Ishikawa (cell line): ENCODE measurements at regions not wholly inside any gene's neighbourhood (a gene's known extent, or its start where the extent isn't known, plus 50 kb on each side); places are given as distances from the start of the nearest gene placed in this dataset.
A peak's percentile ranks its signal among the peaks of the same experiment; 100 is the strongest.

Source experiments
- CEBPB ChIP-seq: IDR thresholded peaks from 2 replicates; pipeline ENCODE4 v1.6.1; 2012
- CREB1 ChIP-seq: IDR thresholded peaks from 2 replicates; pipeline ENCODE4 v1.6.1; 2012; ENCODE audit warnings: low read depth
- EGR1 ChIP-seq: IDR thresholded peaks from 2 replicates; pipeline ENCODE4 v1.6.1; 2012
- EP300 ChIP-seq: IDR thresholded peaks from 2 replicates; pipeline ENCODE4 v1.6.1; 2012; ENCODE audit warnings: borderline replicate concordance
- FOXM1 ChIP-seq: IDR thresholded peaks from 2 replicates; pipeline ENCODE4 v1.6.1; 2012; ENCODE audit warnings: low read depth, borderline replicate concordance
- MAX ChIP-seq: IDR thresholded peaks from 2 replicates; pipeline ENCODE4 v1.6.1; 2012
- NFIC ChIP-seq: IDR thresholded peaks from 2 replicates; pipeline ENCODE4 v1.6.1; 2012
- RAD21 ChIP-seq: IDR thresholded peaks from 2 replicates; pipeline ENCODE4 v1.6.1; 2012; ENCODE audit warnings: low read depth
- REST ChIP-seq: IDR thresholded peaks from 2 replicates; pipeline ENCODE4 v1.6.1; 2012; ENCODE audit warnings: low read depth, mild to moderate bottlenecking
- TAF1 ChIP-seq: IDR thresholded peaks from 2 replicates; pipeline ENCODE4 v1.6.1; 2012; ENCODE audit warnings: low read depth, mild to moderate bottlenecking
- TCF12 ChIP-seq: IDR thresholded peaks from 2 replicates; pipeline ENCODE4 v1.6.1; 2012; ENCODE audit warnings: low read depth
- TEAD4 ChIP-seq: IDR thresholded peaks from 2 replicates; pipeline ENCODE4 v1.6.1; 2012
- YY1 ChIP-seq: IDR thresholded peaks from 2 replicates; pipeline ENCODE4 v1.6.1; 2012; ENCODE audit warnings: low read depth
- ZBTB7A ChIP-seq: IDR thresholded peaks from 2 replicates; pipeline ENCODE4 v1.6.1; 2012; ENCODE audit warnings: low read depth
- TF ChIP-seq, protein P1 (sequence below): IDR thresholded peaks from 2 replicates; pipeline ENCODE4 v1.6.1; 2012

GRCh38 chr2:234373481-234374149 lies 123.3 kb downstream of the ARL4C start:
- TF ChIP-seq TCF12 (no peak), RAD21 (no peak), YY1 (no peak)

DNA sequence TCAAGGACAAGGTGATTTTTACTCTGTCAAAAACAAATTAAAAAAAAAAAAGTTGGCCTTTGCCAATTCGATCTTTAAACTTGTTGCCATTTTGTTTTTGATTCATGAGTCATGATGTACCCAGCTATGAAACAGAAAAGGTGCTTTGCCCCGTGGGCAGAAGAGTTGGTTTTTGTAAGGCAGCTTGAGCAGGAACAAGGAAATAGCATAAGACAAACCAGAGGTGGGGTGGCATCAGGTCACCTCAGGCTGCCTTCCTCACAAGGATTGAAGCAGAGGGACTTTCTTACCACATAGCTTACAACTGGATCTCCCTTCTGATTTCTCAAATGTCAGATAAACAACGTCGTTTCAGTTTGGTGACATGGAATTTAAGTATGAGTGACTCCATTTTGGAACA lies 123.8 kb downstream of the ARL4C start:
- TF ChIP-seq ZBTB7A = no peak
- no peak for TF ChIP-seq TEAD4
- no peak for TF ChIP-seq YY1
- no peak for TF ChIP-seq REST

DNA sequence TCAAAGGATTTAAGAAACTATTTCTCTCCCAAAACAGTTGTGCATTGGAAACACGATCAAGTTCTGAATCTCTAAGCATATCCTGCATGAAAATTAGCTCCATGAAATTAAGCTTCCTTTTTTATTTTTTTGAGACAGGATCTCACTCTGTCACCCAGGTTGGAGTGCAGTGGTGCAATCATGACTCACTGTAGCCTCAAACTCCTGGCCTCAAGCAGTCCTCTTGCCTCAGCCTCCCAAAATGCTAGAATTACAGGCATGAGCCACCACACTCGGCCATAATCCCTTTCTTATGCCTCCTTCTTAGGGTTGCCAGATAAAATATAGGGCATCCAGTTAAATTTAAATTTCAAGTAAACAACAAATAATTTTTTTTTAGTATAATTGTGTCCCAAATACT lies 124.4 kb downstream of the ARL4C start:
- TF ChIP-seq REST (no peak), TCF12 (no peak), RAD21 (no peak), MAX (no peak), YY1 (no peak), EGR1 (no peak), EP300 (no peak), TEAD4 (no peak), FOXM1 (no peak), NFIC (no peak), ZBTB7A (no peak), CEBPB (no peak), CREB1 (no peak)
- TF ChIP-seq, protein P1, sequence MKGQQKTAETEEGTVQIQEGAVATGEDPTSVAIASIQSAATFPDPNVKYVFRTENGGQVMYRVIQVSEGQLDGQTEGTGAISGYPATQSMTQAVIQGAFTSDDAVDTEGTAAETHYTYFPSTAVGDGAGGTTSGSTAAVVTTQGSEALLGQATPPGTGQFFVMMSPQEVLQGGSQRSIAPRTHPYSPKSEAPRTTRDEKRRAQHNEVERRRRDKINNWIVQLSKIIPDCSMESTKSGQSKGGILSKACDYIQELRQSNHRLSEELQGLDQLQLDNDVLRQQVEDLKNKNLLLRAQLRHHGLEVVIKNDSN = no peak

DNA sequence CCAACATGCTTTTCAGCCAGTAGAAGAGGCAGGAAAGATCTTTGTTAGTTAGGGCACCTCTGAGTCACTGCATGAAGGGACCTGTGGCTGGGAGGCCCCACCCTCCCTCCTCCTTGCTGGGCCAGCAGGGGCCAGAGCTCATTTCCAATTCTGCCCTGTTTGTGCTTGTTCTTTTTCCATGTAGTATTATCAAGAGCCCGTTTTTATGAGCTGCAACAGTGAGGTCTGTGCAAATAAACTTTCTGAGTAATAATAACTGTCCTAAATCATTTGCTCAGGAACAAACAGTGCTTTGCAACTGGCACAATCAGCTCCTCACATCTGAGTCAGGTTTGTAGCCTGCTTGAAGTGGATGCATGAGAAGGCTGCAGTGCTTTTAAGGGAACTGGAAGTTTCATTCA lies 128.0 kb downstream of the ARL4C start:
- no peak for TF ChIP-seq EP300
- no peak for TF ChIP-seq NFIC
- TF ChIP-seq CEBPB = no peak
- TF ChIP-seq TEAD4 = no peak
- TF ChIP-seq RAD21 = no peak
- no peak for TF ChIP-seq FOXM1
- no peak for TF ChIP-seq YY1
- no peak for TF ChIP-seq CREB1
- TF ChIP-seq TAF1 = no peak
- no peak for TF ChIP-seq ZBTB7A
- TF ChIP-seq REST = no peak
- no peak for TF ChIP-seq MAX
- TF ChIP-seq TCF12 = no peak

- TF ChIP-seq CEBPB (peak; percentile 92), TCF12 (no peak)
These were observed 130.0 kb downstream of the ARL4C start for GRCh38 chr2:234366891-234367290.

GRCh38 chr2:234364661-234365060 lies 132.2 kb downstream of the ARL4C start:
- TF ChIP-seq EGR1 (no peak), FOXM1 (no peak), ZBTB7A (no peak), RAD21 (no peak), REST (no peak), TCF12 (no peak), MAX (no peak), NFIC (no peak), EP300 (no peak), CREB1 (no peak), TAF1 (no peak), TEAD4 (no peak), YY1 (no peak), CEBPB (no peak)
- TF ChIP-seq, protein P1 = no peak
